ENCODE measurements at regions not wholly inside any gene's neighbourhood (a gene's known extent, or its start where the extent isn't known, plus 50 kb on each side); places are given as distances from the start of the nearest gene placed in this dataset.
A peak's percentile ranks its signal among the peaks of the same experiment; 100 is the strongest.

DNA sequence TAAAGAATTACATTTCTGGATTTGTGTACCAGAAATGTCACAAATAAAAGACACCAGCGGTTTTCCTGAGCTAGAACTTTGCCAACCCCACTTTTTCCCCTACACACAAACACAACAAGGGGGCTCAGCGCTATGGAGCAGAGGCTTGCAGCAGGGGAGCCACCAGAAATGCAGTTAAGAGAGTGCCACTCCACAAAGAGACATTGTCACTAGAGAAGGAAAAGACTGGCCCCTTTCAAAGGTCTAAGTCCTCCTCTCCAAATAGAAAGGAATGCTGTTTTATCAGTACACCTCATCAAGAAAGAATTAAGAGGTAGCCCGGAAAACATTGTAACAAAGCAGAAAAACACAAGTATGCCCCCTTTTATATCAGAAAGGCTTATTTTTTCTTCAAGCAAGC is 419.5 kb downstream of the HNRNPD start:
- DNase-seq (ENCODE audit: low read depth in 2 of 2): no peak

DNA sequence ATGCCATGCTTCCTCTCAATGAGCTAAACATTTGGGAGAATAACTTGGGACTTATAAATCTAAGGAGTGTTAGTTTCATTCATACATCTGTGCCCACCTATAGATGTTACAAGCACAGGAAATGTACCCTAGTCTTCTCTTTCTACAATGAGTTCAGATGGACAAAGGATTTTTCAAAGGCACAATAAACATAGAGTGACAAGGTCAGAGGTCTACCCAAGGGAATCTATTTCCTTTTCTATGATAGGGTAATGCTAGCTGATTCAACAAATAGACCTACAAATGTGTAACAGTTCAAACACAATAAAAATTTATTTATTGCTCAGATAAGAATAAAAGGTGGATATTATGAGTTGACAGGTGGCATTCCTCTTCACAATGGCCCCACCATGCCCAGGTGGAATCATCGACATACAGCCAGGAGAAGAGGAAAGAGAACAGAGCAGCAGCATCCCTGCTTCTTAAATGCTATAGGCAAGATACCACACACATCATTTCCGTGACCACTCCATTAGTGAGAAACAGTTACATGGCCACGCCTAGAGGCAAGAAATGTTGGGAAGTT is 421.8 kb downstream of the HNRNPD start:
- no peak for DNase-seq (ENCODE audit: low read depth in 2 of 2)

DNA sequence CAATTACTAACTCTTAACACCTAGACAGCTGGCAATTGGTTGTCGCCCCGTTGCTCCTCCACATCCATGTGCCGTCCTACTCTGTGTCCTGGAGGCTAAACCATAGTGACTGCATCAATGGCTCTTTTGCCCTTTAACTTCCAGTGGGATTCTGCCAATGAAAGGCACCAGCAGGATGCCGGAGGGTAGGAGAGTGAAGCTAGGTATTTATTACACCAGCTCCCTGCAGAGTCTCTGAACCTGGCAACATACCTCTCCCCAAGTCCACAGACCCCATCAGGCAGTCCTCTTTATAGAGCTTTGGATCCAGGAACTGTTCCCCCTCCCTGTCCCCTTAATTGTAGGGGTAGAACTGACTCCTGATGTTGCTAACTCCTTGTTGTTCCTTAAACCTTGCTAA is 426.8 kb downstream of the HNRNPD start:
- no peak for DNase-seq (ENCODE audit: low read depth in 2 of 2)

- DNase-seq (ENCODE audit: low read depth in 2 of 2): no peak
Measured at GRCh38 chr4:81930506-81931238, 443.1 kb downstream of the HNRNPD start.

DNA sequence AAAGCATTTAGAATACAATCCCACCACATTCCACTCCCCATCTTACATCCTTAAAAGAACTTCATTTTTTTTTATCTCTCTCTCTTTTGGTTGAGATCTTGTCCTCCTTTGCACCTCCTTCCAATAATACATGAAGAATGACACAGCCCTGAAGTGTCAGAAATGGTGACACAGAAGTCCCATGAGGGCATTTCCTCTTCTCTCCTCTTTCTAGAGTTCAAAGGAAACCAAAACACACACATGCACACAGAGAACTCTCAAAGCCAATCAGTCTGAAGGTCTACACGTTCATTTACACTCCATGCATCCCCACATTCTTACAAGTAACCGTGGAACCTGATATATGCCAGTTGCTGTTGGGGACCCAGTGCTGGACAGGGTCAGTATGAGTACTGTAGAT is 450.7 kb downstream of the HNRNPD start:
- no peak for DNase-seq (ENCODE audit: low read depth in 2 of 2)

DNA sequence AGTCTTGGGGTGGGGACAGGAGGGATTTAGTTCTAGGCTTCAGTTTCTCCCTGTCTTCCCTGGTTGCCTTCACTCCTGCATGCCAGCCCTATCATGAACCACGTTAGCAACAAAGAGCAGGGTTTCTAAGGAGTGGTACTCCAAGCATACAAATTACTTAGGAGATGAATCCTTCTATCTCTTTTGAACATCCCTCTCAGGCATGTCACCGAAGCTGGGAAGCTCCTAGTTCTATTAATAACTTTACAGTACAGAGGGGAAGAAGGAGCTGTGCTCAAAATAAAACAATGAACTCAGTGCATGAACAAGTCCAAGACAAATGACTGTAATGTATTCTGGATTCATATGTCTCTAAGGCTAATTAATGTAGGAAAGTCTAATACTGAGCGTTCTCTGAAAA is 450.6 kb upstream of the RASGEF1B start:
- no peak for DNase-seq (ENCODE audit: low read depth in 2 of 2)

GRCh38 chr4:81921751-81922159 is 450.0 kb upstream of the RASGEF1B start:
- DNase-seq (ENCODE audit: low read depth in 2 of 2): no peak

DNA sequence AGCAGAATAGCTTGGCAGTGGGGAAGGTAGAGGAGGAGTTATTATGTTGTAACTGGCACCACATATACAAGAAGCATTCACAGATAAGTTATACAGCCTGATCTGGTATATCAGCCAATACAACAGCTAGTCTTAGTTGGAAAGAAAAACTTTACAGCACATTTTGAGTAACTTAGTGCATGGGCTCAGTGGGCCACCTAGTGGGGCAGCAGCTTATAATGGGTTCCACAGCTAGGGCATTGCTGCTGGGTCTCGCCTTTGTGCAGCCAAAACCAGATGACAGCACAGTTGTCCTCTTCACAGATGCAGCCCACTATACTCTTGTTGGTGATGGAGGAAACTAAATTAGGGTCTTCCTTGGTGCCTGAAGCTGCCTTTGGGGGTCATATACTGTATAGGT is 448.1 kb upstream of the RASGEF1B start:
- DNase-seq (ENCODE audit: low read depth in 2 of 2): no peak

GRCh38 chr4:81919223-81919622 is 447.5 kb upstream of the RASGEF1B start:
- DNase-seq (ENCODE audit: low read depth in 2 of 2): no peak

DNA sequence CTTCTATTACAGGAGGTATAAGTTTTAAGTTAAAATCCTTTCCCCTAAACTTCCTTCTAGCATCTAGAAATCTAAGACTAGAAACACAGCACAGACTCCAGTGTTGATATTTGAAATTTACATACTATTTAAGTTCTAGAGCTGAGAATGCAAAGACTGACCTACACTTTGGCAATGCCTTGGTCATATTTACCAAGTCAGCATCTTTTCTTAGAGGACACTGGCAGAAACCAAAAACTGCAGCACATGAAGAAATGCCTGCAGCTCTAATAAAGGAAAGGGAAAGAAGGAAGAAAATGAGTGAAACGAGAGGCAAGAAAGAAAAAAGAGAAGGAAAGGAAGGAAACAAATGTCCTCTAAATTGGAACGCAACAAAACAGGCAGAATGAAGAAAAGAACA is 443.7 kb upstream of the RASGEF1B start:
- no peak for DNase-seq (ENCODE audit: low read depth in 2 of 2)

GRCh38 chr4:81914623-81915022 is 442.9 kb upstream of the RASGEF1B start:
- no peak for DNase-seq (ENCODE audit: low read depth in 2 of 2)

DNA sequence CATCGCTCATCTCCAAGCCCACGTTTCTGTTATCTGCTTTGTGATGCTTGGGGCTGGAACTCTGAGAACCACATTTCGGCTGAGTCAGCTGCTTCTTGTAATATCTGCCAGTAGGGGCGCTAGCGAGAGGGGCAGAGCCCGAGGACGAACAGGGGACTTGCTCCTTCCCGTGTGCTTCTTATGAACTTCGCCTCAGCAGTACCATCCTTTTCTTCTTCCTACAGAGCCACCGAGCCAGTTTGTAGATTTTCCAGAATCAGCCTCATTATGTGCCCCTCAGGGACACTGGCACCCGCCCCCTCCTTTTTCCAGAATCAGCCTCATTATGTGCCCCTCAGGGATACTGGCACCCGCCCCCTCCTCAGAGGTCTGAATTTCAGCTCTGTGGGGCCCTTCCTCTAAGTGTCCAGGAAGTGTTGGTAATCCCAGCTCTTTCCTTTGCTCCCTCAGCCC is 441.7 kb upstream of the RASGEF1B start:
- DNase-seq (ENCODE audit: low read depth in 2 of 2): peak; percentile 8 to 10

- DNase-seq (ENCODE audit: low read depth in 2 of 2): no peak
Measured at GRCh38 chr4:81912376-81913030, 440.8 kb upstream of the RASGEF1B start.

GRCh38 chr4:81906905-81907304 is 435.2 kb upstream of the RASGEF1B start:
- no peak for DNase-seq (ENCODE audit: low read depth in 2 of 2)

DNA sequence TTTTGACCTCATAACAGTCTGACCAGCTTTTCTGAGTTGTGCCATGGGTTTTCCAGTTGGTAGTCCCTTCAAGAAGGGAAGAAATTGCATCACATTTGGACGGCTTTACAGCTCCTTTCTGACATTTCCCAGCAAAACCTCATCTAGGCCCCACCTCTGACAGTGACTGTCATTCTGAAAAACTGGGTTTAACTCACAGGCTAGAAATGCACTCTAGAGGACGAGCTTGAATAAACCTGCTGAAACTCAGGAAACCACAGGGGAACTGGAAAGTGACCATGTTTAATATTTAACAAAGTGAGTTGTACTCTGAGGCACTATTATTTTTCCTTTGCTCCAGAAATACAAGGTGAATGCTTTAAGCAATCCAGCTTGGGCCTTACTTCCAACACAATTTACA is 434.3 kb upstream of the RASGEF1B start:
- no peak for DNase-seq (ENCODE audit: low read depth in 2 of 2)

DNA sequence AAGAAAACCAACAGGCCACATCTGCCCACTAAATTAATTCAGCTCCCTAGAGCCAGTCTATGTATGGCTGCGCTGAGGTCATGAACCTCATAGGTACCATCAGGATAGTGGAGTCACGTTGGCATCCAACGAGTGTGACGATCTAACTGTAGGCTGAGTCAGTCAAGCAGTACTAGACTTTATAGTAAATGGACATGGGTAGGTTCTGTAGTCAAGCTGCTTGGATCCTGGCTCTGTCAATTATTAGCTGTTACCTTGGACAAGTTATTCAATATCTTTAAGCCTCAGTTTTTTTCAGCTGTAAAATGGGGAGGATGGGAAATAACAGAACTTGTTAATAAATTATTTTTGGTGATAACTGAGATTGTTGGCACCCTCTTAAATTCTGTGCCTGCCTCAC is 432.4 kb upstream of the RASGEF1B start:
- DNase-seq (ENCODE audit: low read depth in 2 of 2): no peak

DNA sequence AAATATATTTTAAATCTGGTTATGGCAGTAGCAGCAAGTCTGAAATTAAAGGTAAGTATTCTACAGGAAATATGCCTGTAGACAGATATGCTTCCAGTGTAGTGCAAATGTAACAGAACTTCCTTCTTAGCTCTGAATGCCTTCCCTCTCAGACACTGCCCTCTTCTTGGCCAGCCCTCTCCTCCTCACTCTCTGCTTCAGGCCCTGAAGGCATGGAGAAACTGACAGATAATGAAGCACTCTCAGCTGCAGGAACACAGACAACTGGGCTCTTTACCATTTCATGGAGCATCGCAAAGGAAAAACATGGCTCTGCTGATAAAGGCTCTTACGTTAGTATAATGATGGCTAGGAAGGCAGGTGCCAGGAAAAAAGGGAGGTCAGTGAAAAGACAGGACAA is 431.5 kb upstream of the RASGEF1B start:
- DNase-seq (ENCODE audit: low read depth in 2 of 2): no peak

DNA sequence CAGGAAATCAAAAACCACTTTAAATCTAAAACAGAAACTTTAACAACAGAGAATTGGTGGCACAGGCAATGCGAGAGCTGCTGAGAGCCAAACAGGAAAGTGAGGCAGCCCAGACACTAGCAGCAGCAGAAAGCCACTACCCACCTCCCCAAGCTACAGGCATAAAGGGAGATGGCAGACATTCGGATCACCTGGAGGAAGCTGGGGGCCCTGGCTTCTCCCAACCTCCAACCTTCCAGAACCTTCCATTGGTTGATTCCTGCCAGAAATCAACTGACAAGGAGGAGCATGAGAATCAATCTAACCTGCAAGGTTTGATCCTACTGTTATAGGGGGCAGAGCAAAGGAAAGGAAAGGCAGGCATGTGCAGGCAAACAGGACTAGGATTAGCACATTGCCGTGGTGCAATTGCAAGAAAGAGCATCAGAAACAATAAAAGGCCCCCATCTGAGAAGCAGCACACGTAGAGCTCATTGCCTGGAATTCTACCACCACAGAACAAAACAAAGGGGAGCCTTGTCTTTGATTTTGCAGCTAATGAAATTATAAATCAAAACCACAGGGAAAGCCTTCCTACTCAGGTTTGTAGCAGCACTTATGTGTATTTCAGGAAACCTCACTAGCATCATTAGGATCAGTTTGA is 427.3 kb upstream of the RASGEF1B start:
- DNase-seq (ENCODE audit: low read depth in 2 of 2): no peak

GRCh38 chr4:81896936-81897335 is 425.2 kb upstream of the RASGEF1B start:
- DNase-seq (ENCODE audit: low read depth in 2 of 2): no peak

GRCh38 chr4:81891005-81891996 is 419.6 kb upstream of the RASGEF1B start:
- no peak for DNase-seq (ENCODE audit: low read depth in 2 of 2)

- no peak for DNase-seq (ENCODE audit: low read depth in 2 of 2)
Measured at GRCh38 chr4:81884986-81885385, 413.3 kb upstream of the RASGEF1B start.

Data from activated CD8-positive, alpha-beta memory T cell treated with anti-CD3 and anti-CD28 coated beads for 4 hours (primary cell).